Keratinocyte (primary cell): ENCODE measurements at regions not wholly inside any gene's neighbourhood (a gene's known extent, or its start where the extent isn't known, plus 50 kb on each side); places are given as distances from the start of the nearest gene placed in this dataset.

Experiments
- DNase-seq: peaks from one replicate; pipeline ENCODE4 v3.0.0-alpha.2; 2011; ENCODE audit warnings: low read depth, missing footprints, low spot score
- FAIRE-seq: peaks from 2 replicates; lab custom pipeline; 2011; peaks lifted over from hg19 to GRCh38; lab: Jason Lieb, UNC
- H2AFZ ChIP-seq: 2 replicates; pipeline ENCODE4 v1.6.0; 2012; ENCODE audit warnings: low read length, control low read depth, inconsistent platforms; ENCODE audit not compliant: control insufficient read depth
- H3K27ac ChIP-seq: 2 replicates; pipeline ENCODE4 v1.5.1; 2011; ENCODE audit warnings: low read length; ENCODE audit not compliant: control insufficient read depth, insufficient read depth
- H3K27me3 ChIP-seq: 3 replicates; pipeline ENCODE4 v1.6.0; 2011; ENCODE audit warnings: low read length; ENCODE audit not compliant: control insufficient read depth, insufficient read depth; ENCODE audit errors: extremely low read depth
- H3K36me3 ChIP-seq, 2 experiments: 2 replicates in 1 of 2; 3 replicates in 1 of 2; pipeline ENCODE4 v1.5.1; 2011; ENCODE audit warnings: low read length in 2 of 2, mild to moderate bottlenecking in 1 of 2; ENCODE audit not compliant: control insufficient read depth in 2 of 2, insufficient read depth in 2 of 2; ENCODE audit errors: extremely low read depth in 1 of 2
- H3K4me1 ChIP-seq: 3 replicates; pipeline ENCODE4 v1.5.1; 2011; ENCODE audit warnings: low read length; ENCODE audit not compliant: control insufficient read depth, insufficient read depth; ENCODE audit errors: extremely low read depth
- H3K4me2 ChIP-seq: 3 replicates; pipeline ENCODE4 v1.6.0; 2011; ENCODE audit warnings: low read depth, low read length; ENCODE audit not compliant: control insufficient read depth, insufficient read depth; ENCODE audit errors: extremely low read depth
- H3K4me3 ChIP-seq, 3 experiments: fragments of 200-600 bp in 1 of 3; sonication (generic) in 1 of 3; 2 replicates in 2 of 3; 3 replicates in 1 of 3; pipeline ENCODE4 v1.5.1; 2011 to 2016; ENCODE audit warnings: low read length in 3 of 3, mild to moderate bottlenecking in 3 of 3, control low read depth in 2 of 3, inconsistent platforms in 1 of 3, low read depth in 1 of 3, mixed read lengths in 1 of 3, mixed run types in 1 of 3, moderate library complexity in 1 of 3; ENCODE audit not compliant: control insufficient read depth in 2 of 3, insufficient read depth in 2 of 3; ENCODE audit errors: extremely low read depth in 1 of 3
- H3K79me2 ChIP-seq: 2 replicates; pipeline ENCODE4 v1.6.0; 2012; ENCODE audit warnings: low read length; ENCODE audit not compliant: control insufficient read depth, insufficient read depth
- H3K9ac ChIP-seq: 3 replicates; pipeline ENCODE4 v1.6.0; 2011; ENCODE audit warnings: low read length; ENCODE audit not compliant: control insufficient read depth, insufficient read depth; ENCODE audit errors: extremely low read depth
- H3K9me1 ChIP-seq: 3 replicates; pipeline ENCODE4 v1.6.0; 2011; ENCODE audit warnings: low read length; ENCODE audit not compliant: control insufficient read depth, insufficient read depth; ENCODE audit errors: extremely low read depth
- H3K9me3 ChIP-seq: 2 replicates; pipeline ENCODE4 v1.5.1; 2012; ENCODE audit warnings: low read depth, low read length; ENCODE audit not compliant: control insufficient read depth
- H4K20me1 ChIP-seq: 3 replicates; pipeline ENCODE4 v1.6.0; 2011; ENCODE audit warnings: low read length; ENCODE audit not compliant: control insufficient read depth, insufficient read depth; ENCODE audit errors: extremely low read depth
- CTCF ChIP-seq, 3 experiments: IDR thresholded peaks in 1 of 3; conservative IDR thresholded peaks in 1 of 3; optimal IDR thresholded peaks in 1 of 3; 2 replicates in 2 of 3; 3 replicates in 1 of 3; pipeline versions ENCODE3 to v1.5.1; 2011; ENCODE audit warnings: low read length in 3 of 3, mild to moderate bottlenecking in 3 of 3, moderate library complexity in 2 of 3, control low read depth in 1 of 3, inconsistent platforms in 1 of 3; ENCODE audit not compliant: insufficient read depth in 2 of 3; ENCODE audit errors: extremely low read depth in 1 of 3
- EZH2 ChIP-seq: IDR thresholded peaks from one replicate; pipeline ENCODE4 v1.6.1; 2012; ENCODE audit warnings: inconsistent platforms, mild to moderate bottlenecking, low read length, moderate library complexity
- dilution Hi-C: fragments of 300-500 bp; cut with MboI; formaldehyde crosslinking; loops from one replicate; pipeline ENCODE4 v1.7.0; 2020; ENCODE audit warnings: low sequenced_read_pairs; ENCODE audit not compliant: extremely low pct_ligation_motif_present

GRCh38 chr14:89534902-89535685 lies 118.1 kb upstream of the FOXN3 start:
- FAIRE-seq, result no peak

GRCh38 chr14:89533766-89534165 lies 116.7 kb upstream of the FOXN3 start:
- Histone ChIP-seq H3K27me3 (no peaks in the 10 kb centered on the region), H4K20me1 (no peaks in the 10 kb centered on the region), H3K9me1 (no peaks in the 10 kb centered on the region), H3K9me3 (no peaks in the 10 kb centered on the region), H3K36me3 (no peaks in the 10 kb centered on the region), H3K79me2 (no peaks in the 10 kb centered on the region), H3K4me2 (no peak overlapping the region), H3K9ac (no peak overlapping the region), H3K4me3 (no peak overlapping the region), H2AFZ (no peak overlapping the region), H3K4me1 (no peaks in the 10 kb centered on the region), H3K27ac (no peak overlapping the region)
- TF ChIP-seq EZH2 (no peak), CTCF (optimal IDR thresholded peaks at IDR 0.05 in 1 of 3, IDR thresholded peaks at IDR 0.05 in 1 of 3, conservative IDR thresholded peaks at IDR 0.05 in 1 of 3; ENCODE audit: extremely low read depth in 1 of 3, insufficient read depth in 2 of 3, low read length in 3 of 3) (no peak)
- dilution Hi-C loops, result no loop called here
- FAIRE-seq (no peak), DNase-seq (no peak)

More at GRCh38 chr14:89534902-89535685, 118.1 kb upstream of the FOXN3 start:
- no peaks in the 10 kb centered on the region for H3K27me3 ChIP-seq
- dilution Hi-C loops, result no loop called here
- TF ChIP-seq EZH2 (no peak), CTCF (optimal IDR thresholded peaks at IDR 0.05 in 1 of 3, IDR thresholded peaks at IDR 0.05 in 1 of 3, conservative IDR thresholded peaks at IDR 0.05 in 1 of 3; ENCODE audit: extremely low read depth in 1 of 3, insufficient read depth in 2 of 3, low read length in 3 of 3) (no peak)
- no peak overlapping the region for H2AFZ ChIP-seq
- H4K20me1 ChIP-seq, result no peaks in the 10 kb centered on the region
- no peak overlapping the region for H3K4me3 ChIP-seq
- no peaks in the 10 kb centered on the region for H3K9me1 ChIP-seq
- H3K4me2 ChIP-seq, result no peak overlapping the region
- peaks cover 2% of the 10 kb centered on the region for H3K4me1 ChIP-seq
- no peaks in the 10 kb centered on the region for H3K36me3 ChIP-seq
- H3K79me2 ChIP-seq, result no peaks in the 10 kb centered on the region
- H3K27ac ChIP-seq, result no peak overlapping the region
- no peak overlapping the region for H3K9ac ChIP-seq
- no peaks in the 10 kb centered on the region for H3K9me3 ChIP-seq
- no peak for DNase-seq
